GM19193 (cell line): ENCODE measurements at regions not wholly inside any gene's neighbourhood (a gene's known extent, or its start where the extent isn't known, plus 50 kb on each side); places are given as distances from the start of the nearest gene placed in this dataset.

Source experiments
- POLR2A ChIP-seq: IDR thresholded peaks from 4 replicates; pipeline ENCODE4 v1.6.1; 2011; ENCODE audit not compliant: insufficient read depth, insufficient read length; ENCODE audit errors: extremely low read depth

DNA sequence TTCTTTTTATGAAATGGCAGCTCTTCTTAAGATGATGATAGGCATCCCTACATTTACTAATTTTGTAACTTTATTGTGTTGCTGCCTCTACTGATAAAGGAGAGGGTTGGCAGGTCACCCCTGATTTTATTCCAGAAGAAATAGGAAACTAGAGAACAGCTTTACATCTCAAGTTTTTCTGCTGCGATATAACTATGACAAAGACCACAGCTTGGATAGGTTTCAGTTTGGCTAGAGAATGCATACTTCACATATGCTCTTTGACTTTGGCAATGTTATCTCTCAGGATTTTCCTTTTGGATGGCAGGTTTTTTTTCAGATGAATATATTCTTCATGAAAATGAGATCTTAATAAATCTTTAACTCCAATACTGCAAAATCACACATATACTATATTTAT lies 395.3 kb upstream of the GOLIM4 start:
- no peak for TF ChIP-seq POLR2A

DNA sequence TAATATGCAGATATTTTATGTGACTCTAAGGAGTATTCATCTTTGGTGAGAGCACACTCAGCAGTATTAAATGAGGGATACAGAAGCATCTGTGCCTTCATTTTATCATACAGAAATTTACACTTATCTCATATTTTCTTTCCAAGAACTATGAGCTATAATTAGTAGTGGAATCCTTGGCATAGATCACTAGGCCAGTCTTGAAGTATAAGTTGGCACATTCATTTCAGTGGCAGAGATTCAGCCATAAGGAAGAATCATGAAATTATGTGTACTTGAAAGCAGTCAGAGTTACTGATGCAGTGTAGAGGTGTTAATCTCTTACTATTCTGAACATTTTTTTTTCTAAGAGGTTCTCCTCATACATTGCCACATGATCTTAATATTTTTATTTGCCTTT lies 393.6 kb upstream of the GOLIM4 start:
- TF ChIP-seq POLR2A, result no peak

DNA sequence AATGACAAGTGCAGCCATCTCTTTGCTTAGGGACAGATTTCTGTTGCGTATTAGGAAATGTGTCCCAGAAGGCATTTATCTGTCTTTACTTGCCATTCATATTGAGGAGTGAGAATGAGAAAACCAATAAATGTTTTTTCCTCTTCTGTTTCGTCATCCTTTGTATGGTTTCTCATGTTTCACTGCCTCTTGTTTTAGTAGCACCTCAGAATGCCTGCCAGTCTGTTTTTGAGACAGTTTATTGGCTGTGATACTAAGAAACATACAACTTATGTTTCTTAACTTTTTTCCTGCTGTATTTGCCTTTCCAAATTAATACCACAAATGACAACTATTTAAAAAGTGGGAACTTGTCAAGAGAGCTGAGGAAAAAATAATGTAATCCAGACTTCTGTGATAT lies 390.2 kb upstream of the GOLIM4 start:
- no peak for TF ChIP-seq POLR2A

DNA sequence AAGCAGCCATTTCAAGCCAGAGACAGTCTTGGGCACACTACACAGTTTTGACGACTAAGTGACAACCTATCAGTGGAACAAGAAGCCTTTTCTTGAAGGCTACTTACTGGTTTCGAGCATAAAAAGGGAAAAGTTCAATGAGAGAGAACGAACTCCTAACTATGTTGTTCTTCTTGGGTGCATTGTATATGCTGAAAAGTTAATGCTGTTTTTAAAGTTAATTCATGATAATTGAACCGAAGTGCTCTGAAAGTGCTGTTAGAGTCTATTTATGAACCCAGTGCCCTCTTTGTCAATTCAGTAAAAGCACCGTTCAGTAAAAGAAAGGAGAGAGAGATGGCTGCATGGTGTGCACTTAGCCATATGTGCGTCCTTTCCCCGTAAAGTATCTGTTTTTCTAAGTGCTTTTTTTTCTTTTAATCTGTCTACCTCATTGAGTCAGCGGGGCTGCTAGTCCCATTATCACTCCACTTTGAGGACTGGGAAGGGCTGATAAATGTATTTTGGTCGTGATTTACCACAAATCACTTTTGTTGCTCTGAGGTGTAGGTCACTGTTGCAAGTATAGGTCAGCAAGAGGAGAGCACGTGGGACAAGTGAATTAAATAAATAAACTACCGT lies 380.7 kb upstream of the GOLIM4 start:
- TF ChIP-seq POLR2A, result no peak

DNA sequence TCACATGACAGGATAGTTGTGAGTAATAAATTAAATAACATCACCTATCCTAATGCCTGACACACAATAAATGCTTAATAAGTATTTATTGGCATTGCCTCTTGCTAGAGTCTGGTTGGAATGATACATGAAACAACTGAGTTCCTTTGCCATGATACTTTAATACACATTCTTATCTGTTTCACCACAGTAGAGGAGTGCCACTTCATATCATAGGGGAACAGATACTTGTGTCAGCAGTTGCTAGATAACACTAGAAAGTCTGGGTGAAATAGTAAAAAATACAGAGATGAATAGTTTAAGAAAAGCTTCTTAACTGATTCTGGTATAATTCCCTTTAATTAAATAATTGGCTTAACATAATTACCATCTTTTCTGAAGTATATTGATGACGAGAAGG lies 380.0 kb upstream of the GOLIM4 start:
- TF ChIP-seq POLR2A, result no peak

DNA sequence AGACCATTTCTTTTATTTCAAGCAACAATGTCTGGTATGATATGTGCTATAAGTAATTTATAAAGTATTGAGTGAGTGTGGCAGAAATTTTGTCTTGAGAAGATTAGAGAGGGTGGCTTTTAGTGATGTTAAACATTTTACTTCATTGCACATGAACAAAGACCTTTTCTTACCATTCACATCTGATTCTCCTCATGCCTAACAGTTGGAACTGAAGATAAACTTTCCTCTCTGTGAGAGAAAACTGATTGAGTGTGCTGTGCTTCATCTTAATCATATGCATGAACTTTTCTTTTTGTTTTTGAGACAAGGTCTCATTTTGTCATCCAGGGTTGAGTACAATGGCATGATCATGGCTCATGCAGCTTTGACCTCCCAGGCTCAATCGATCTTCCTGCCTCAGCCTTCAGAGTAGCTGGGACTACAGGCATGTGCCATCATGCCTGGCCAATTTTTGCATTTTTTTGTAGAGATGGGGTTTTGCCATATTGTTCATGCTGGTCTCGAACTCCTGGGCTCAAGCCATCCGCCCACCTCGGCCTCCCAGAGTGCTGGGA lies 377.7 kb upstream of the GOLIM4 start:
- no peak for TF ChIP-seq POLR2A

DNA sequence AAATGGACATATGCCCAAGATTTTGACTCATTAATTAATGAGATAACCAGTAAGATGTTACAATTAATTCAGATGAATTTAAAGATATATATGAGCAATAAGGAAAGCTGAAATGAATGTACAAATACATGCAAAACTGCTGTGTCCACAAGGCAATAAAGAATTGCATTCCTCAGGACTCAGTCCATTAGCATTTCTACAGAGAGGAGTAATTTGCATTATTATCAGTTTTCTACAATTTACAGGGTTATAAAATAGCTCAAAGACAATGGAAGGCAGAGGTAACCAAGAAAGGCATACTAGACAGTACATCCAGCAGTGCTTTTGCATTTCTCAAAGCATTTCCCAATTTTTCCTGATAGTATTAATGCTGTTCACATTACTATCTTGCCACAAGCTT lies 377.1 kb upstream of the GOLIM4 start:
- no peak for TF ChIP-seq POLR2A

DNA sequence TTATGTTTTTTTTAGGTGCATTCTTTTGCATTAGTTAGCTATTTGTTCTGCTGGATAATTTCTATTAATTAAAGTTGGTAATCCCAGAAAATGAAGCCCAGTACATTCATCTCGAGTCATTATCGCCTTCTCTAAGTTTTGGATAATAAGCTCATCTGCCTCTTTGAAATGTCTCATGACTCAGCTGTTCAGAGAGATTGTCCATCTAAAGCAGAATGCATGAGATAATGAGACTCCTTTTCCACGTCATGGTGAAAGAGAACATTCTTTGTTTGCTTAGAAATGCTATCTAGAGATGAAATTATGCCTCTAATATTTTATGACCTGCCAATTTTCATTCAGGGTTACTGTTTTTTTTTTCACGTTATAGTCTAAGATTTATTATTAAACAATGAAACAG lies 374.7 kb upstream of the GOLIM4 start:
- TF ChIP-seq POLR2A, result no peak

DNA sequence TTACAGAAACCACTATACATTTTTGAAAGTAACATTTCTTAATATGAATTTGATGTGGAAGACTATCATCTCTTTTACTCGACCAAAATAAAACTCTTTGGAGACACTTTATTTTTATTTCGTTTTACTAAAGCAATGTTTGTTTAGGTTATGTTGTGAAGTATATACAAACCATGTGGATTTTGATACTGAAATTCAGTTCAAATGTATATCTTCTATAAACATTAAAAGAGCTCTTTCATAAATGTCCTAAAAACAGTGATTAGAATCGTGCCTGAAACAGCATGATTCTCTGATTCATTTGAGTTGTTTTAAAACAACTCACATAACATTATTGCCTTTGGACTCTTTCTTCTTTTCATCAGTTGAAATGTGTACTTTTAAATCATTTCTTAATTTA lies 373.7 kb upstream of the GOLIM4 start:
- no peak for TF ChIP-seq POLR2A

DNA sequence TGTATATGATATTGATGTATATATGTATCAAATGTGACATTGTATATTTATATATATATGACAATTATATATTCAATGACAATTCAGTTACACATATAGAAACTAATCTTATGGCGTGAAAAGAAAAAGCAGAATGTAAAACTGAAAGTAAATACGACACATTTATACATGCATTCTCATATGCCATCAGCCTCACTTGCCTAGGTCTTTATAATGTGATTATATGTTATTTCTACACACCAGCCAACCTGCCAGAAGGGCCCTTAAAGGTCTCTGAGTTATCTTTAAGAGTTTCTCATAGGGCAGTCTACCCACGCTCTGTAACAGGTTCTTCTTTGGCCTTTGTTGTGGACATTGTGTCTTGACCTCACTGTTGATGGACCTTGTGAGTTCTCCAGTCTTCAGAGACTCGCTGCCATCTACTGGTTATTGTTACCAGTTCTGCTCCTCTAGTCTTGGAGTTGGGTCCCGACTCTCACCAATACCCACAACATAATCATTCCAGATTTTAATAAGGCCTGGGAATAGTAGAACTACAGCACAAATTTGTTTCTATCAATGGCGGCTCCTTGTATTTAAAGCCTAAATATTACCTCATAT lies 371.5 kb upstream of the GOLIM4 start:
- no peak for TF ChIP-seq POLR2A

DNA sequence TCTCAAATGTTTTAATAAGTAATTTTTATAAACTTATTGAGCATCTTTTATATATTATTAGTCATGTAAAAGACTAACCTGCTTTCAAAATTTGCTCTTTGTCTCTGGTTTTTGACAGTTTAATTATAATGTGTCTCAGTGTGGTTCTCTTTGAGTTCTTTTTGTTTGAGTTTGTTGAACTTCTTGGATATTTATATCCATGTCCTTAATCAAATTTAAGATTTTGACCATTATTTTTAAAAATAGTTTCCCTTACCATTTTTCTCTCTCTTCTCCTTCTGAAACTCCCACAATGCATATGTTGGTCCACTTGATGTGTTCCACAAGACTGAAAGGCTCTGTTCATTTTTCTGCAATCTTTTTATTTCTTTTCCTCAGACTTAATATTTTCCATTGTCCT lies 366.1 kb upstream of the GOLIM4 start:
- TF ChIP-seq POLR2A, result no peak

DNA sequence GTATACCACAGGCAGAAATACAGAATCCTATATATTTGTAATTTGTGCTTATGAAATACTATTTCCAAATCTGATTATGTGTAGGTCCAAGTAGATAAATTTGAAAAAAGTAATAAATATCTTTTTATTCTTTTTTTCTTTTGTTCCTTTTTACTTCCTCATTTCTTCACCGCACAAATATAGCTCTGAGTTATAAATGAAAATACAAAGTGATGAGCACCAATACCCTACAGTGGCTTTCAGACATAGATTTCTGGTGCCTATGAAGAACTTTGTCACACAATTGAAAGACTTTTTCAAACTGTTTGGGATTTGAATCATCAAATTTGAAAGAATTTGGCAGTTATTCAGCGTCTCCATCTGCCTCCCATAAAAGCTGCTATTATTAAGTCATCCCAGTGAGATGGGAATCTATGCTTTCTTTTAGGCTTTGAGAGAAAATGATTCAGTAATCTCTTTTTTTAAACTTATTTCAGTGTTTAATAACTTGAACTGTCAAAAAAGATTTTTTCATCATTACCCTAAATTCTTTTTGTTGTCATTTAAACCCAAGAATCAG lies 363.6 kb upstream of the GOLIM4 start:
- TF ChIP-seq POLR2A, result no peak

DNA sequence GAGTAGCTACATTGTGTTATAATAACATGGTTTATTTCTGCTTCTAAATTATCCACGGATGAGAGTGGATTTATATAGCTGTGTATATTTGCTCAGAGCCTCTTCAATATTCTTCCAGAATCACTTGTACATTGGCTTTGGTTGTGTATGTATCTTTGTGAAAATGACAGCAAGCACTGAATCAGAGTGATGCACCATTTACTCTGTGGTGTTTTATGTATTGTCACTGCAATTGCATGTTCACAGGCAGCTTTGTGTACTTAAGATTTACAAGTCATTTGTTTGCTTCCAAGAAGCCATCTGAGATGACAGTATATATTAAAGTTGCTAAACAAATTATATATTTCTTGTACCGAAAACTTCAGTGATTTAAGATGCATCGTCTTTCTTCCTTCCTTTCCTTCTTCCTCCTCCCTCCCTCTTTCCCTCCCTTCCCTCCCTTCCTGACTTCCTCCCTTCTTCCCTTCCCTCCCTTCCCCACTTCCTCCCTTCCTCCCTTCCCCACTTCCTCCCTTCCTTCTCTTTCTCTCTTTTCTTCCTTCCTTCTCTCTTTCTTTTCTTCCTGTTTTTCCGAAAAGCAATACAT lies 362.3 kb upstream of the GOLIM4 start:
- TF ChIP-seq POLR2A, result no peak

DNA sequence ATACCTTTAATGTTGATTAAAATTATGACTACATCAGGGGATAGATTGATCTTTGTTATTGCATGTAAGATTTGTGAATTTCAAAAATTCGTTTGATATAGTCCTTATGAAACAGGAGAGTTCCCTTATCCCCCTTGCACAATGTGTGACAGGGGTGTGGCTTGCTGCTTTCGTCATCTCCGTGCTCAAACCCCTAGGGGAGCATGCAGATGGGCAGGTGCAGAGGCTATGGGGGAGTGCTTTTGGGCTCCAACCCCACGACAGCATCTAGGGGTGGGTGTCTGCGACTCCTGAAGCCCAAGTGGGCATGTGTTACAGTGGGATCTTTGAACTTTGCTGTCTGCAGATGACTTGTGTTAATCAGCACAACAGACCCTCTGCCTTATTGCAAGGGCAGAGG lies 360.1 kb upstream of the GOLIM4 start:
- TF ChIP-seq POLR2A, result no peak

DNA sequence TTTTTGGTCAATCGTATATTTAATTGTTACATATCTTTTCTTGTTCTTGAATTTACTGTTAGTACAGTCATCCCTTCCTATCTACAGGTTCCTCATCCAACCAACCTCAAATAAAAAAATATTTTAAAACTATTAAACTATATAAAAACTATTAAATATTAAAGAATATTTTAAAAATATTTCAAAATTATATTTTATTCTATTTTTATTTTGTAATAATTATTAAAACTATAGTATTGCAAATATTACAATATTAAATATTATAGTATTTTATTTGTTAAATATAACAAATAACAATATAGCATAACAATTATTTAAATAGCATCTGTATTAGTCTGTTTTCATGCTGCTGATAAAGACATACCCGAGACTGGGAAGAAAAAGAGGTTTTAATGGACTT lies 357.9 kb upstream of the GOLIM4 start:
- TF ChIP-seq POLR2A, result no peak

DNA sequence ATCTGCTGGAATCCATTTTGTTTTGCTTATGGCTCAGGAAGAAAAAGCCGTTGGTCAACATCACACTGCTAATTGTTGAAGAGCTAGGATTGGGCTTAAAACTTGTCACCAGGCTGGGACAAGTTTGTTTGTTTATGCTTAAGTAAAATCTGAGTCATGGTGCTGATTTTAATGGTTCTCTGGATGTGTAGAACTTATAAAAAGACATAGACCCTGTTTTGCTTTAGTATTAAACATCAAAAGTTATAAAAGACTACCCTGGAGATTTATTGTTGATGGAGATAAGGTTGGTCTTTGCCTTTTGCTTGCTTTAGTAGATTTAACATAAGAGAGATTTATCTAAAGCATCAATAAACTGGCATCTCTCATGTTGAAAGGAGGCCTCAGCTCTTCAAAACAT lies 348.2 kb upstream of the GOLIM4 start:
- no peak for TF ChIP-seq POLR2A
